HG03342 (cell line): ENCODE measurements at regions not wholly inside any gene's neighbourhood (a gene's known extent, or its start where the extent isn't known, plus 50 kb on each side); places are given as distances from the start of the nearest gene placed in this dataset.
A peak's percentile ranks its signal among the peaks of the same experiment; 100 is the strongest.
"Not testable (repeated sequence)": the region's sequence is repeated elsewhere in the genome, so short reads cannot be mapped to it uniquely, and the experiment has no call there.

Experiments used
- ATAC-seq: cut with Tn5 transposase; IDR thresholded peaks from one replicate; pipeline ENCODE4 v1.9.1; 2021; ENCODE audit warnings: mild to moderate bottlenecking, moderate library complexity; ENCODE audit not compliant: unreplicated experiment

- ATAC-seq: no peak
These were observed 155.3 kb upstream of the CDKN3 start for GRCh38 chr14:54241517-54241916.

GRCh38 chr14:54251356-54251755, 145.5 kb upstream of the CDKN3 start:
- no peak for ATAC-seq

GRCh38 chr14:54252072-54252730, 144.6 kb upstream of the CDKN3 start:
- no peak for ATAC-seq

- no peak for ATAC-seq
These were observed 143.4 kb upstream of the CDKN3 start for GRCh38 chr14:54253195-54253947.

GRCh38 chr14:54256156-54256555, 140.7 kb upstream of the CDKN3 start:
- no peak for ATAC-seq

- ATAC-seq: no peak
These were observed 139.4 kb upstream of the CDKN3 start for GRCh38 chr14:54257424-54257823.

GRCh38 chr14:54258382-54258781, 138.4 kb upstream of the CDKN3 start:
- no peak for ATAC-seq

- no peak for ATAC-seq
These were observed 137.0 kb upstream of the CDKN3 start for GRCh38 chr14:54259821-54260220.

GRCh38 chr14:54261283-54261682, 135.5 kb upstream of the CDKN3 start:
- no peak for ATAC-seq

- not testable (repeated sequence) for ATAC-seq
These were observed 130.2 kb upstream of the CDKN3 start for GRCh38 chr14:54266616-54267015.

- peak; percentile 85 for ATAC-seq
These were observed 129.6 kb upstream of the CDKN3 start for GRCh38 chr14:54267172-54267571.

GRCh38 chr14:54275997-54276725, 120.6 kb upstream of the CDKN3 start:
- no peak for ATAC-seq

- no peak for ATAC-seq
These were observed 118.7 kb upstream of the CDKN3 start for GRCh38 chr14:54278087-54278486.

GRCh38 chr14:54278665-54279295, 118.0 kb upstream of the CDKN3 start:
- no peak for ATAC-seq

- ATAC-seq: no peak
These were observed 114.0 kb upstream of the CDKN3 start for GRCh38 chr14:54282849-54283248.

- ATAC-seq: no peak
These were observed 111.8 kb upstream of the CDKN3 start for GRCh38 chr14:54285030-54285429.

GRCh38 chr14:54291491-54292191, 105.2 kb upstream of the CDKN3 start:
- ATAC-seq: no peak

- no peak for ATAC-seq
These were observed 102.0 kb upstream of the CDKN3 start for GRCh38 chr14:54294802-54295201.

GRCh38 chr14:54299410-54300363, 97.1 kb upstream of the CDKN3 start:
- no peak for ATAC-seq

- ATAC-seq: no peak
These were observed 95.9 kb upstream of the CDKN3 start for GRCh38 chr14:54300881-54301280.
